ENCODE measurements at regions not wholly inside any gene's neighbourhood (a gene's known extent, or its start where the extent isn't known, plus 50 kb on each side); places are given as distances from the start of the nearest gene placed in this dataset.

DNA sequence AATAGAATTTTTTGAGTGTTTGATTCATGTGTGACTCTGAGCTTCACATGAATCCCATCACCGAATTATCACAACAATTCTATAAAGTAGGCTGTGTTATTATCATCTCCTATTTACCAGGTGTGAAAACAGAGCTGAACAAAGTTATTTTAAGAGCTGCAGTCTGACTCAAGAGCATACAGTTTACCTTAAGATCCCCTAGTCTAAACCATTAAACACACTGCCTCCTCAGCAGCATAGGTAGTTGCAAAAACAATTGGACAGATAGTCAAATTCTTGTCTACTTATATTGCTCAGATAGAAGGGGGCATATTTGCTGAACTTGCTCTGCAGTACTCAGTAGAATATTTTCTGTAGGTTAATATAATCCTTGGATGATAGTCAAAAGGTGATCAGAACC, 219.8 kb upstream of the ATP2B1 start:
- TF ChIP-seq, protein P1, sequence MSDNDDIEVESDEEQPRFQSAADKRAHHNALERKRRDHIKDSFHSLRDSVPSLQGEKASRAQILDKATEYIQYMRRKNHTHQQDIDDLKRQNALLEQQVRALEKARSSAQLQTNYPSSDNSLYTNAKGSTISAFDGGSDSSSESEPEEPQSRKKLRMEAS (IDR thresholded peaks at IDR 0.05; ENCODE audit: insufficient read depth, insufficient read length): no peak
- no peak for TF ChIP-seq POLR2A (IDR thresholded peaks at IDR 0.05; ENCODE audit: low read depth, low read length)
